ENCODE measurements at regions not wholly inside any gene's neighbourhood (a gene's known extent, or its start where the extent isn't known, plus 50 kb on each side); places are given as distances from the start of the nearest gene placed in this dataset.

GRCh38 chr4:23169608-23170311 lies 477.0 kb downstream of the GBA3 start:
- no peak for TF ChIP-seq CTCF (conservative IDR thresholded peaks at IDR 0.05 in 1 of 2, IDR thresholded peaks at IDR 0.05 in 1 of 2; ENCODE audit: low read depth in 1 of 2, low read length in 2 of 2)
- no peak for TF ChIP-seq EZH2 (IDR thresholded peaks at IDR 0.05; ENCODE audit: low read length, missing control alignments)

Measured in fibroblast of lung (primary cell).